HepG2 (cell line): ENCODE measurements at regions not wholly inside any gene's neighbourhood (a gene's known extent, or its start where the extent isn't known, plus 50 kb on each side); places are given as distances from the start of the nearest gene placed in this dataset.

Experiments used
- ATAC-seq: fragments of 200-7000 bp; cut with Tn5 transposase; 3 replicates; pipeline ENCODE4 v1.9.1; 2020; ENCODE audit warnings: mild to moderate bottlenecking, moderate library complexity
- BruUV-seq: library from RNA; stranded (reverse); fragments of 400-500 nt; replicated peaks from 2 replicates; lab custom pipeline; 2021; lab: Mats Ljungman, UMichigan
- CTCF ChIA-PET: fragments of 300-600 bp; formaldehyde crosslinking; extraction: SDS; loops from one replicate; lab custom pipeline; 2021; ENCODE audit warnings: low total read pairs, inconsistent platforms, low intra/inter-chr PET ratio; lab: Yijun Ruan, JAX
- POLR2A ChIA-PET: fragments of 350-600 bp; sonication (Branson Sonifier 250); formaldehyde crosslinking; loops from one replicate; lab custom pipeline; 2020; ENCODE audit warnings: antibody characterized with exemption, inconsistent platforms; lab: Yijun Ruan, JAX
- DNase-seq: peaks from one replicate; pipeline ENCODE4 v3.0.0-alpha.2; 2015; ENCODE audit warnings: low spot score
- FAIRE-seq: peaks from 3 replicates; lab custom pipeline; 2011; peaks lifted over from hg19 to GRCh38; lab: Jason Lieb, UNC
- H2AFZ ChIP-seq: one replicate; pipeline ENCODE4 v1.6.1; 2011; ENCODE audit warnings: low read length, inconsistent platforms
- H3K27ac ChIP-seq: fragments of 300-600 bp; 3 replicates; pipeline ENCODE4 v1.8.0; 2011; ENCODE audit warnings: mixed run types, mild to moderate bottlenecking, mixed read lengths, low read length, inconsistent platforms; ENCODE audit not compliant: insufficient read depth; ENCODE audit errors: extremely low read length
- H3K27me3 ChIP-seq, 2 experiments: fragments of 200-600 bp in 1 of 2; 2 replicates in 1 of 2; 3 replicates in 1 of 2; pipeline versions ENCODE4 v1.6.0 to v1.8.0; 2011; ENCODE audit warnings: low read length in 2 of 2, mild to moderate bottlenecking in 2 of 2, moderate library complexity in 2 of 2, inconsistent platforms in 1 of 2; ENCODE audit not compliant: insufficient read depth in 2 of 2, control insufficient read depth in 1 of 2
- H3K36me3 ChIP-seq, 2 experiments: fragments of 200-600 bp in 1 of 2; replicated peaks in 1 of 2; 2 replicates in 1 of 2; 3 replicates in 1 of 2; pipeline versions ENCODE4 v1.5.1 to v1.8.0; 2011; ENCODE audit warnings: low read length in 2 of 2, inconsistent platforms in 1 of 2; ENCODE audit not compliant: insufficient read depth in 2 of 2, control insufficient read depth in 1 of 2
- H3K4me1 ChIP-seq: 2 replicates; pipeline ENCODE4 v1.5.1; 2012; ENCODE audit warnings: low read length, inconsistent platforms; ENCODE audit not compliant: insufficient read depth
- H3K4me2 ChIP-seq: 2 replicates; pipeline ENCODE4 v1.6.0; 2011; ENCODE audit warnings: low read depth, low read length, inconsistent platforms
- H3K4me3 ChIP-seq, 3 experiments: fragments of 200-600 bp in 1 of 3; sonication (generic), shearing (Covaris generic) in 1 of 3; replicated peaks in 1 of 3; 2 replicates each; pipeline ENCODE4 v1.5.1; 2011 to 2016; ENCODE audit warnings: low read length in 3 of 3, inconsistent platforms in 2 of 3, low read depth in 2 of 3, mild to moderate bottlenecking in 2 of 3, control low read depth in 1 of 3, mixed read lengths in 1 of 3; ENCODE audit not compliant: insufficient read depth in 1 of 3
- H3K79me2 ChIP-seq: one replicate; pipeline ENCODE4 v1.6.1; 2011; ENCODE audit warnings: low read length, inconsistent platforms; ENCODE audit not compliant: insufficient read depth
- H3K9ac ChIP-seq: 2 replicates; pipeline ENCODE4 v1.6.0; 2011; ENCODE audit warnings: mild to moderate bottlenecking, low read depth, low read length, inconsistent platforms; ENCODE audit not compliant: insufficient read depth
- H3K9me3 ChIP-seq: 2 replicates; pipeline ENCODE4 v1.5.1; 2012; ENCODE audit warnings: mild to moderate bottlenecking, low read length
- H4K20me1 ChIP-seq: 2 replicates; pipeline ENCODE4 v1.6.0; 2011; ENCODE audit warnings: inconsistent platforms, mild to moderate bottlenecking, low read length, moderate library complexity; ENCODE audit not compliant: insufficient read depth
- BORCS8-MEF2B ChIP-seq: sonication (generic); formaldehyde crosslinking; IDR thresholded peaks from 2 replicates; pipeline ENCODE4 v1.8.0; 2022; ENCODE audit warnings: mild to moderate bottlenecking, missing genetic modification reagents
- CHD4 ChIP-seq: fragments of 200-600 bp; sonication (generic); IDR thresholded peaks from 2 replicates; pipeline ENCODE4 v1.7.0; 2017; ENCODE audit warnings: mild to moderate bottlenecking, low read length, borderline replicate concordance
- HOXA9 ChIP-seq: sonication (generic); formaldehyde crosslinking; IDR thresholded peaks from 2 replicates; pipeline ENCODE4 v1.8.1; 2022; ENCODE audit warnings: missing genetic modification reagents, mild to moderate bottlenecking, moderate library complexity, borderline replicate concordance
- ISX ChIP-seq: sonication (generic); formaldehyde crosslinking; conservative IDR thresholded peaks from 2 replicates; pipeline ENCODE4 v1.5.0; 2020; ENCODE audit warnings: missing genetic modification reagents
- MEIS1 ChIP-seq: sonication (generic); formaldehyde crosslinking; IDR thresholded peaks from 2 replicates; pipeline ENCODE4 v1.9.0; 2021; ENCODE audit warnings: mild to moderate bottlenecking, missing genetic modification reagents, moderate library complexity, borderline replicate concordance
- RAD21 ChIP-seq: fragments of 450-650 bp; formaldehyde crosslinking; IDR thresholded peaks from 2 replicates; pipeline ENCODE4 v1.5.0; 2020; ENCODE audit warnings: mild to moderate bottlenecking
- SOX6 ChIP-seq, 2 experiments: fragments of 450-650 bp in 1 of 2; sonication (generic) in 1 of 2; formaldehyde crosslinking in 1 of 2; IDR thresholded peaks; 2 replicates each; pipeline versions ENCODE4 v1.4.0 to v1.6.1; 2017 to 2020; ENCODE audit warnings: antibody characterized with exemption in 1 of 2, mild to moderate bottlenecking in 1 of 2, missing genetic modification reagents in 1 of 2
- YEATS2 ChIP-seq: sonication (generic); formaldehyde crosslinking; IDR thresholded peaks from 2 replicates; pipeline ENCODE4 v1.4.0; 2020; ENCODE audit warnings: missing genetic modification reagents, borderline replicate concordance
- ZNF546 ChIP-seq: sonication (generic); formaldehyde crosslinking; conservative IDR thresholded peaks from 2 replicates; pipeline ENCODE4 v1.8.1; 2023; ENCODE audit warnings: mild to moderate bottlenecking, missing genetic modification reagents
- ZNF850 ChIP-seq: sonication (generic); formaldehyde crosslinking; conservative IDR thresholded peaks from 2 replicates; pipeline ENCODE4 v1.9.0; 2021; ENCODE audit warnings: mild to moderate bottlenecking, missing genetic modification reagents
- WGBS: methylation state at CpG from one replicate; pipeline ENCODE4 v1.1.6; 2017; ENCODE audit warnings: low lambda C conversion rate; 5-methylcytosine and 5-hydroxymethylcytosine counted together
- in situ Hi-C: cut with HindIII; loops from 2 replicates; pipeline ENCODE4 v1.10.0; 2017; ENCODE audit warnings: low pct_unique_long_range_greater_than_20kb; ENCODE audit not compliant: extremely low pct_ligation_motif_present
- intact Hi-C: fragments of 100-400 bp; cut with micrococcal nuclease; formaldehyde crosslinking; loops from one replicate; pipeline ENCODE4 v1.10.0; 2022; ENCODE audit not compliant: unreplicated experiment

- in situ Hi-C loops (no loop called here), intact Hi-C loops (no loop called here)
- ATAC-seq, result no peak
- ChIA-PET CTCF (no interaction called here), POLR2A (no interaction called here)
- H3K36me3 ChIP-seq, result no peaks in the 10 kb centered on the region
- H3K9ac ChIP-seq, result no peak overlapping the region
- H3K4me1 ChIP-seq, result no peaks in the 10 kb centered on the region
- FAIRE-seq, result no peak
- H3K4me3 ChIP-seq, result no peak overlapping the region
- TF ChIP-seq BORCS8-MEF2B (CRISPR knock-in tag) (no peak), CHD4 (no peak), ZNF546 (CRISPR knock-in tag) (no peak), RAD21 (no peak), MEIS1 (CRISPR knock-in tag) (no peak)
- H3K4me2 ChIP-seq, result no peak overlapping the region
- no peak overlapping the region for H3K27ac ChIP-seq
- WGBS, result 15% methylated on average over 2 of the region's 2 CpGs
- H4K20me1 ChIP-seq, result no peaks in the 10 kb centered on the region
- no TSS peak for BruUV-seq
- H3K79me2 ChIP-seq, result no peaks in the 10 kb centered on the region
- H3K9me3 ChIP-seq, result no peaks in the 10 kb centered on the region
- H2AFZ ChIP-seq, result no peak overlapping the region
- no peak for DNase-seq
- H3K27me3 ChIP-seq, result no peaks in the 10 kb centered on the region
These were observed 159.8 kb upstream of the FAM241A start for GRCh38 chr4:111985426-111985825.

GRCh38 chr4:111986095-111986494 is 159.2 kb upstream of the FAM241A start:
- BruUV-seq, result no TSS peak
- TF ChIP-seq YEATS2 (CRISPR knock-in tag), result no peak
- TF ChIP-seq HOXA9 (CRISPR knock-in tag), result no peak
- TF ChIP-seq ISX (CRISPR knock-in tag), result no peak
- TF ChIP-seq SOX6 (IDR thresholded peaks at IDR 0.05), result no peak
- no peak for TF ChIP-seq SOX6 (CRISPR knock-in tag; IDR thresholded peaks at IDR 0.05)
- TF ChIP-seq ZNF850, result no peak
- DNase-seq (no peak), FAIRE-seq (no peak), ATAC-seq (no peak)
- Histone ChIP-seq H3K36me3 (no peaks in the 10 kb centered on the region), H3K27me3 (no peaks in the 10 kb centered on the region), H3K4me2 (no peak overlapping the region), H2AFZ (no peak overlapping the region), H4K20me1 (no peaks in the 10 kb centered on the region), H3K27ac (no peak overlapping the region), H3K79me2 (no peaks in the 10 kb centered on the region), H3K4me1 (no peaks in the 10 kb centered on the region), H3K9ac (no peak overlapping the region), H3K9me3 (no peaks in the 10 kb centered on the region), H3K4me3 (no peak overlapping the region)
- WGBS, result 6% methylated on average over 4 of the region's 4 CpGs
- in situ Hi-C loops, result no loop called here
- intact Hi-C loops, result no loop called here
- ChIA-PET POLR2A (no interaction called here), CTCF (no interaction called here)
